ENCODE measurements at regions not wholly inside any gene's neighbourhood (a gene's known extent, or its start where the extent isn't known, plus 50 kb on each side); places are given as distances from the start of the nearest gene placed in this dataset.

- TF ChIP-seq, protein P1, sequence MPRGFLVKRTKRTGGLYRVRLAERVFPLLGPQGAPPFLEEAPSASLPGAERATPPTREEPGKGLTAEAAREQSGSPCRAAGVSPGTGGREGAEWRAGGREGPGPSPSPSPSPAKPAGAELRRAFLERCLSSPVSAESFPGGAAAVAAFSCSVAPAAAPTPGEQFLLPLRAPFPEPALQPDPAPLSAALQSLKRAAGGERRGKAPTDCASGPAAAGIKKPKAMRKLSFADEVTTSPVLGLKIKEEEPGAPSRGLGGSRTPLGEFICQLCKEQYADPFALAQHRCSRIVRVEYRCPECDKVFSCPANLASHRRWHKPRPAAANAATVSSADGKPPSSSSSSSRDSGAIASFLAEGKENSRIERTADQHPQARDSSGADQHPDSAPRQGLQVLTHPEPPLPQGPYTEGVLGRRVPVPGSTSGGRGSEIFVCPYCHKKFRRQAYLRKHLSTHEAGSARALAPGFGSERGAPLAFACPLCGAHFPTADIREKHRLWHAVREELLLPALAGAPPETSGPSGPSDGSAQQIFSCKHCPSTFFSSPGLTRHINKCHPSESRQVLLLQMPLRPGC (tag by site-specific recombination; IDR thresholded peaks at IDR 0.05), result no peak
Measured at GRCh38 chr6:108774555-108774954, 73.7 kb upstream of the ARMC2 start (continued).

GRCh38 chr6:108777536-108777935, 70.7 kb upstream of the ARMC2 start:
- Histone ChIP-seq H3K4me1 (ENCODE audit: control insufficient read depth, insufficient read depth, low read length) (peaks cover 6% of the 10 kb centered on the region), H3K36me3 (ENCODE audit: control insufficient read depth in 2 of 2, insufficient read depth in 1 of 2, low read length in 2 of 2) (no peaks in the 10 kb centered on the region), H3K27ac (ENCODE audit: extremely low read depth, low read depth, low read length) (no peak overlapping the region), H3K9me3 (ENCODE audit: control insufficient read depth, insufficient read depth, low read depth, low read length) (no peaks in the 10 kb centered on the region), H3K4me3 (ENCODE audit: low read depth, low read length) (no peak overlapping the region)
- CTCF ChIA-PET, result interaction anchor here (1.0 kb wide), 1 partner anchor 115 kb away, joined by 4 read pairs; no protein-coding TSS in a partner anchor
- no peak for TF ChIP-seq ZNF747 (tag by site-specific recombination; IDR thresholded peaks at IDR 0.05)
- no peak for TF ChIP-seq ZBTB7A (tag by site-specific recombination; IDR thresholded peaks at IDR 0.05; ENCODE audit: low read depth)
- no peak for TF ChIP-seq ZFP37 (tag by site-specific recombination; IDR thresholded peaks at IDR 0.05)
- TF ChIP-seq ZBTB8A (tag by site-specific recombination; IDR thresholded peaks at IDR 0.05), result no peak
- TF ChIP-seq ZNF19 (tag by site-specific recombination; IDR thresholded peaks at IDR 0.05; ENCODE audit: low read depth), result no peak
- TF ChIP-seq PRDM6 (tag by site-specific recombination; IDR thresholded peaks at IDR 0.05), result no peak
- TF ChIP-seq ZNF692 (tag by site-specific recombination; IDR thresholded peaks at IDR 0.05), result no peak
- no peak for TF ChIP-seq ZNF785 (tag by site-specific recombination; IDR thresholded peaks at IDR 0.05)
- POLR2A ChIA-PET, result no interaction called here

DNA sequence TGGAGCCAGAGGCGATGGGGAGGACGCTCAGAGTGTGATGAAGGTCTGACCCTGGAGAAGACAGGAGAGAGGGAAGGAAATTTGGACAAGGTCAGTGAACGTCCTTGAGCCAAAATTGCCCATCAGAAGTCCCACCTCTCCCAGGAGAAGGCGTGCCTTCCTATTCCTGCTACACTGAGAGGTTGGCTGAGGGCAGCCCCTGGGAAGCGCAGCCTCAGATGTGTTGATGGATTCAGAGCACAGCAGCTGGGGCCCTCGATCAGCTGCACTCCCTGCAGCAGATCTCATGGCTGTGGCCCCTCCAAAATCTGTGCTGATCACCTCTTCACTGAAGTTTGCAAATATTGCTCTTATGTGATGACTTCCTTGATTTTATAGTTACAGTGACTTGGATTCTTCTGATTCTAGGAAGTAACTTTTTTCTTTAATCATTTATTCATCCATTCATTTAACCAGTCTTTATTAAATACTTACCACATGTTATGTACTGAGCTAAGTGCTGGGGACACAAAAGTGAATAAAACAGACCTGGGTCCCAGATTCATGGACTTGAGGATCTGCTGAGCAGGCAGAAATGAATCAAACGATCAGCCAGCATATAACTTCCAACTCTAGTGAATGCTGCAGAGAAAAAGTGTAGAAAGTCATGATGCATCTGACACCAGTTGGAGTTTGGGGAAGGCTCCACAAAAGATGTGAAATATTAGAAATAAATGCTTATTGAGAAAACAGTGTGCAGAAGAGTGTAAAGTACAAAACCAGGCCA, 69.6 kb upstream of the ARMC2 start:
- H3K9me3 ChIP-seq (ENCODE audit: control insufficient read depth, insufficient read depth, low read depth, low read length), result no peaks in the 10 kb centered on the region
- TF ChIP-seq ZBTB17 (tag by site-specific recombination; IDR thresholded peaks at IDR 0.05), result no peak; the same call in 1 of the 2 replicates
- no peak for TF ChIP-seq FEZF1 (tag by site-specific recombination; IDR thresholded peaks at IDR 0.05)
- TF ChIP-seq, protein P2, sequence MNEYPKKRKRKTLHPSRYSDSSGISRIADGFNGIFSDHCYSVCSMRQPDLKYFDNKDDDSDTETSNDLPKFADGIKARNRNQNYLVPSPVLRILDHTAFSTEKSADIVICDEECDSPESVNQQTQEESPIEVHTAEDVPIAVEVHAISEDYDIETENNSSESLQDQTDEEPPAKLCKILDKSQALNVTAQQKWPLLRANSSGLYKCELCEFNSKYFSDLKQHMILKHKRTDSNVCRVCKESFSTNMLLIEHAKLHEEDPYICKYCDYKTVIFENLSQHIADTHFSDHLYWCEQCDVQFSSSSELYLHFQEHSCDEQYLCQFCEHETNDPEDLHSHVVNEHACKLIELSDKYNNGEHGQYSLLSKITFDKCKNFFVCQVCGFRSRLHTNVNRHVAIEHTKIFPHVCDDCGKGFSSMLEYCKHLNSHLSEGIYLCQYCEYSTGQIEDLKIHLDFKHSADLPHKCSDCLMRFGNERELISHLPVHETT (tag by site-specific recombination; IDR thresholded peaks at IDR 0.05), result no peak
- CTCF ChIA-PET, result interaction anchor here (3.0 kb wide), 1 partner anchor 236 kb away, joined by 23 read pairs; no protein-coding TSS in a partner anchor
- H3K27ac ChIP-seq (ENCODE audit: extremely low read depth, low read depth, low read length), result no peak overlapping the region
- no peak overlapping the region for H3K4me3 ChIP-seq (ENCODE audit: low read depth, low read length)
- no peaks in the 10 kb centered on the region for H3K36me3 ChIP-seq (ENCODE audit: control insufficient read depth in 2 of 2, insufficient read depth in 1 of 2, low read length in 2 of 2)
- POLR2A ChIA-PET, result no interaction called here
- H3K4me1 ChIP-seq (ENCODE audit: control insufficient read depth, insufficient read depth, low read length), result peaks cover 6% of the 10 kb centered on the region

Data from HEK293 (cell line).